ENCODE measurements at regions not wholly inside any gene's neighbourhood (a gene's known extent, or its start where the extent isn't known, plus 50 kb on each side); places are given as distances from the start of the nearest gene placed in this dataset.

- H3K27ac ChIP-seq (ENCODE audit: extremely low read depth, low read depth, low read length) = no peak overlapping the region
Observed at GRCh38 chr3:102102394-102102793, 253.1 kb downstream of the NFKBIZ start.

GRCh38 chr3:102104033-102104432, 254.7 kb downstream of the NFKBIZ start:
- no peak for TF ChIP-seq ZNF514 (tag by site-specific recombination; IDR thresholded peaks at IDR 0.05)
- TF ChIP-seq ZNF221 (tag by site-specific recombination; IDR thresholded peaks at IDR 0.05; ENCODE audit: borderline replicate concordance) = no peak
- no peak for TF ChIP-seq EGR2 (tag by site-specific recombination; IDR thresholded peaks at IDR 0.05; ENCODE audit: low read depth)
- no peak for TF ChIP-seq ZNF530 (tag by site-specific recombination; IDR thresholded peaks at IDR 0.05; ENCODE audit: low read depth)
- TF ChIP-seq ZNF404 (tag by site-specific recombination; IDR thresholded peaks at IDR 0.05) = no peak
- TF ChIP-seq HOXD13 (CRISPR knock-in tag; IDR thresholded peaks at IDR 0.05; ENCODE audit: borderline replicate concordance) = no peak
- TF ChIP-seq ZIC2 (tag by site-specific recombination; IDR thresholded peaks at IDR 0.05) = no peak
- no peak for TF ChIP-seq SETDB1 (IDR thresholded peaks at IDR 0.05; ENCODE audit: insufficient read length, low read length)
- TF ChIP-seq ZNF274 (IDR thresholded peaks at IDR 0.05; ENCODE audit: low read length) = no peak
- TF ChIP-seq ZNF274 (tag by site-specific recombination; IDR thresholded peaks at IDR 0.05; ENCODE audit: borderline replicate concordance) = no peak
- no peak for TF ChIP-seq INSM2 (tag by site-specific recombination; IDR thresholded peaks at IDR 0.05)
- no peak for TF ChIP-seq KLF8 (tag by site-specific recombination; IDR thresholded peaks at IDR 0.05)
- TF ChIP-seq ZNF600 (tag by site-specific recombination; IDR thresholded peaks at IDR 0.05) = no peak
- no peak for TF ChIP-seq ZNF660 (tag by site-specific recombination; IDR thresholded peaks at IDR 0.05)
- no peak for TF ChIP-seq ZNF596 (tag by site-specific recombination; IDR thresholded peaks at IDR 0.05)
- no peak for TF ChIP-seq ZNF670 (tag by site-specific recombination; IDR thresholded peaks at IDR 0.05; ENCODE audit: low read depth)
- Histone ChIP-seq H3K36me3 (ENCODE audit: control insufficient read depth in 2 of 2, insufficient read depth in 1 of 2, low read length in 2 of 2) (no peaks in the 10 kb centered on the region), H3K9me3 (ENCODE audit: control insufficient read depth, insufficient read depth, low read depth, low read length) (no peaks in the 10 kb centered on the region), H3K27ac (ENCODE audit: extremely low read depth, low read depth, low read length) (no peak overlapping the region), H3K4me1 (ENCODE audit: control insufficient read depth, insufficient read depth, low read length) (no peaks in the 10 kb centered on the region), H3K4me3 (ENCODE audit: low read depth, low read length) (no peak overlapping the region)
- POLR2A ChIA-PET = no interaction called here
- CTCF ChIA-PET = interaction anchor here (1.6 kb wide), 1 partner anchor 301 kb away, joined by 3 read pairs; no protein-coding TSS in a partner anchor

More at GRCh38 chr3:102102394-102102793, 253.1 kb downstream of the NFKBIZ start:
- H3K4me1 ChIP-seq (ENCODE audit: control insufficient read depth, insufficient read depth, low read length) = no peaks in the 10 kb centered on the region
- no peak overlapping the region for H3K4me3 ChIP-seq (ENCODE audit: low read depth, low read length)
- H3K9me3 ChIP-seq (ENCODE audit: control insufficient read depth, insufficient read depth, low read depth, low read length) = no peaks in the 10 kb centered on the region
- H3K36me3 ChIP-seq (ENCODE audit: control insufficient read depth in 2 of 2, insufficient read depth in 1 of 2, low read length in 2 of 2) = no peaks in the 10 kb centered on the region
- ChIA-PET CTCF (interaction anchor here (1.1 to 1.6 kb wide), 2 partner anchors 288 to 300 kb away, joined by 3 to 5 read pairs; no protein-coding TSS in a partner anchor), POLR2A (no interaction called here)
- TF ChIP-seq KLF8 (tag by site-specific recombination; IDR thresholded peaks at IDR 0.05) (no peak), ZNF76 (tag by site-specific recombination; IDR thresholded peaks at IDR 0.05; ENCODE audit: borderline replicate concordance, low read depth) (no peak), ZNF624 (tag by site-specific recombination; IDR thresholded peaks at IDR 0.05) (no peak), ZNF112 (tag by site-specific recombination; IDR thresholded peaks at IDR 0.05) (no peak), ZNF585B (tag by site-specific recombination; IDR thresholded peaks at IDR 0.05) (no peak), ZBTB48 (tag by site-specific recombination; IDR thresholded peaks at IDR 0.05) (no peak), ZNF48 (tag by site-specific recombination; IDR thresholded peaks at IDR 0.05) (no peak), HOXA7 (CRISPR knock-in tag; IDR thresholded peaks at IDR 0.05; ENCODE audit: borderline replicate concordance) (no peak)

GRCh38 chr3:102105193-102105592, 255.9 kb downstream of the NFKBIZ start:
- TF ChIP-seq ZNF202 (tag by site-specific recombination; IDR thresholded peaks at IDR 0.05; ENCODE audit: borderline replicate concordance) (no peak), ZBTB1 (tag by site-specific recombination; IDR thresholded peaks at IDR 0.05) (no peak), ZNF391 (tag by site-specific recombination; IDR thresholded peaks at IDR 0.05; ENCODE audit: borderline replicate concordance, low read depth) (no peak)
- Histone ChIP-seq H3K4me1 (ENCODE audit: control insufficient read depth, insufficient read depth, low read length) (no peaks in the 10 kb centered on the region), H3K36me3 (ENCODE audit: control insufficient read depth in 2 of 2, insufficient read depth in 1 of 2, low read length in 2 of 2) (no peaks in the 10 kb centered on the region), H3K27ac (ENCODE audit: extremely low read depth, low read depth, low read length) (no peak overlapping the region), H3K4me3 (ENCODE audit: low read depth, low read length) (no peak overlapping the region), H3K9me3 (ENCODE audit: control insufficient read depth, insufficient read depth, low read depth, low read length) (no peaks in the 10 kb centered on the region)
- POLR2A ChIA-PET = no interaction called here
- CTCF ChIA-PET = no interaction called here

Measured in HEK293 (cell line).